ENCODE measurements at regions not wholly inside any gene's neighbourhood (a gene's known extent, or its start where the extent isn't known, plus 50 kb on each side); places are given as distances from the start of the nearest gene placed in this dataset.

DNA sequence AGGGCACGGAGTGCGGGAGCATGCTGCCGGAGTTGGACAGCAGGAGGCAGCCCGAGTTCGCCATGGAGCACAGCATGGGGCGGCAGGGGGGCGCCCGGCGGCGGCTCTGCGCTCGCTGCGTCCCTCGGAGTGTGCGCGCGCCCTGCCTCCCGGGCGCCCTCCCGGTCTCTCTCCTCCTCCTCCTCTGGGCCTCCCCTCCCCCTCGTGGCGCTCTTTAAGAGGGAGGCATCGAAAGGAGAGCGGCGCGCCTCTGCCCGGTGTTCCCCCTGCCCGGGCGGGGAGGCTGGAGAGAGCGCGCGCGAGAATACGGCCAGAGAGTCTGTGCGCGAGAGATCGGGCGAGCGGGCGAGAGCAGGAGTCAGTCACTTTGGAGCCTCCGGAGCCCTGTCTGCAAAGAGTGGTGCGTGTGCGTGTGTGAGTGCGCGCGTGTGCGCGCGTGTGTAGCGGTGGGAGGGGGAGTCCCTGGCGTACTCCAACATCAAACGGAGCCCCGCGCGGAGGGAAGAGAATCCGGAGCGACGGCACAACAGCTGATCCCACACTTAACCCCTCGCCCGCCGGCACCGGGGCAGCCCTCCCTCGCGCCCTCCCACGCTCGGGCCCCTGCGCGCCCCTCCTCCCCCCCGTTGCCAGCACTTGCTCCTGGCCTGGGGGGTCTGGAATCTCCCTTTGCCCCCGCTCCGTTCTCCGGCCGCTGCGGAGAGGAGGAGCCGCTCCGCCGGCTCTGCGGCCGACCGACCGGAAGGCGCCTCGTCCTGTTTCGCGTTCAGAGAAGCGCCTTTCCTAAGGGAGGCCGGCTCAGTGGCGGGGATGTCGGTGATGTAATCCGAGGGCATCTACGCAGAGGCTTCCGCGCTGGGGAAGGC lies 108.9 kb downstream of the ENGASE start:
- Histone ChIP-seq H3K27me3 (peaks cover 0 to 7% of the 10 kb centered on the region in 2 donors), H3K9me3 (no peaks in the 10 kb centered on the region), H3K4me3 (no peak overlapping the region), H3K27ac (no peak overlapping the region), H3K36me3 (no peaks in the 10 kb centered on the region), H3K4me1 (no peaks in the 10 kb centered on the region)
- DNase-seq (no peak), ATAC-seq (no peak)
- no peak for TF ChIP-seq POLR2A (IDR thresholded peaks at IDR 0.05)
- no peak for TF ChIP-seq CTCF (IDR thresholded peaks at IDR 0.05)
- WGBS (ENCODE audit: insufficient coverage, low coverage, low lambda C conversion rate, missing lambda C conversion rate), result 0% methylated on average over 4 of the region's 93 CpGs
- intact Hi-C loops (cut with DNase I), result no loop called here

GRCh38 chr17:79183043-79183292 lies 108.3 kb downstream of the ENGASE start:
- DNase-seq (no peak), ATAC-seq (no peak)
- intact Hi-C loops (cut with DNase I), result no loop called here
- peaks cover 0 to 7% of the 10 kb centered on the region in 2 donors for H3K27me3 ChIP-seq
- H3K27ac ChIP-seq, result no peak overlapping the region
- H3K36me3 ChIP-seq, result no peaks in the 10 kb centered on the region
- no peak overlapping the region for H3K4me3 ChIP-seq
- TF ChIP-seq POLR2A (IDR thresholded peaks at IDR 0.05), result no peak
- no peak for TF ChIP-seq CTCF (IDR thresholded peaks at IDR 0.05)
- WGBS (ENCODE audit: insufficient coverage, low coverage, low lambda C conversion rate, missing lambda C conversion rate), result no CpG with 5 or more reads among the region's 43 CpGs
- H3K4me1 ChIP-seq, result no peaks in the 10 kb centered on the region
- H3K9me3 ChIP-seq, result no peaks in the 10 kb centered on the region

GRCh38 chr17:79182176-79183042 lies 107.8 kb downstream of the ENGASE start:
- no peak for ATAC-seq

DNA sequence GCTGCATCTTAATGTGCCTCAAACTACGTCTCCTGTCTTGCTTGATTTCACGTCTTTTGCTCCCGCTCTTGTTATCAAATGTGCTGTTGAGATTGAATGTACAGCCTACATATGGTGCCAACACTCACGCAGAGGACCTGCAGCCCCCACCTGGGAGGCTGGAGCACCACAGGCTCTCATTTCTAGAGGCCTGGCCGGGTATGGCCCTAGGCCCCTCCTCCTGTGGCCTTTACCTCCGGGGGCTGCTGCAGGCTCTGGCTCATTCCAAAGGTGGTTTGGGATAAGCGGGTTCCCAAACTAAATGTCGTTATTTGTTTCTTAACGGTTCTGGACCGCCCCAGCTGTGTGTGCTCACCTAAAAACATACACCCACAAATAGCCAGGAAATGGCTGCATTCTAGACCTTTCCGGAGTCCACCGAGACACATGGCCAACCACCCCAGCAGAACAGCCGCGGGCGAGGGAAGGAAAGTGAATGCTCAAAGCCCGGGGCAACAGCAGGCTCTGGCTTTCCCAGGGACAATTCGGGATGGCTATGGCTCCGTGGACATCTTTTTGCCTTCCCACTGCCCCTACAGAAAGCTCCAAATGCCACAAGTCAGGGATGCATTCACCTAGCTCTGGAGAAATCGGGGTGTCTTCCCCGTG lies 105.9 kb downstream of the ENGASE start:
- intact Hi-C loops (cut with DNase I), result no loop called here
- ATAC-seq (no peak), DNase-seq (no peak)
- no peaks in the 10 kb centered on the region for H3K9me3 ChIP-seq
- H3K27me3 ChIP-seq, result peaks cover 0 to 7% of the 10 kb centered on the region in 2 donors
- H3K27ac ChIP-seq, result no peak overlapping the region
- H3K4me3 ChIP-seq, result no peak overlapping the region
- TF ChIP-seq POLR2A (IDR thresholded peaks at IDR 0.05), result no peak
- TF ChIP-seq CTCF (IDR thresholded peaks at IDR 0.05), result no peak
- no peaks in the 10 kb centered on the region for H3K36me3 ChIP-seq
- H3K4me1 ChIP-seq, result no peaks in the 10 kb centered on the region
- 31% methylated on average over 7 of the region's 20 CpGs for WGBS (ENCODE audit: insufficient coverage, low coverage, low lambda C conversion rate, missing lambda C conversion rate)

More at GRCh38 chr17:79182176-79183042, 107.8 kb downstream of the ENGASE start:
- H3K4me1 ChIP-seq, result no peaks in the 10 kb centered on the region
- no peaks in the 10 kb centered on the region for H3K9me3 ChIP-seq
- TF ChIP-seq POLR2A (IDR thresholded peaks at IDR 0.05) (no peak), CTCF (IDR thresholded peaks at IDR 0.05) (no peak)
- intact Hi-C loops (cut with DNase I), result no loop called here
- WGBS (ENCODE audit: insufficient coverage, low coverage, low lambda C conversion rate, missing lambda C conversion rate), result 11% methylated on average over 12 of the region's 68 CpGs
- H3K36me3 ChIP-seq, result no peaks in the 10 kb centered on the region
- DNase-seq, result no peak
- no peak overlapping the region for H3K27ac ChIP-seq
- no peak overlapping the region for H3K4me3 ChIP-seq
- H3K27me3 ChIP-seq, result peaks cover 0 to 7% of the 10 kb centered on the region in 2 donors
